ENCODE measurements at regions not wholly inside any gene's neighbourhood (a gene's known extent, or its start where the extent isn't known, plus 50 kb on each side); places are given as distances from the start of the nearest gene placed in this dataset.

- TF ChIP-seq, protein P1, sequence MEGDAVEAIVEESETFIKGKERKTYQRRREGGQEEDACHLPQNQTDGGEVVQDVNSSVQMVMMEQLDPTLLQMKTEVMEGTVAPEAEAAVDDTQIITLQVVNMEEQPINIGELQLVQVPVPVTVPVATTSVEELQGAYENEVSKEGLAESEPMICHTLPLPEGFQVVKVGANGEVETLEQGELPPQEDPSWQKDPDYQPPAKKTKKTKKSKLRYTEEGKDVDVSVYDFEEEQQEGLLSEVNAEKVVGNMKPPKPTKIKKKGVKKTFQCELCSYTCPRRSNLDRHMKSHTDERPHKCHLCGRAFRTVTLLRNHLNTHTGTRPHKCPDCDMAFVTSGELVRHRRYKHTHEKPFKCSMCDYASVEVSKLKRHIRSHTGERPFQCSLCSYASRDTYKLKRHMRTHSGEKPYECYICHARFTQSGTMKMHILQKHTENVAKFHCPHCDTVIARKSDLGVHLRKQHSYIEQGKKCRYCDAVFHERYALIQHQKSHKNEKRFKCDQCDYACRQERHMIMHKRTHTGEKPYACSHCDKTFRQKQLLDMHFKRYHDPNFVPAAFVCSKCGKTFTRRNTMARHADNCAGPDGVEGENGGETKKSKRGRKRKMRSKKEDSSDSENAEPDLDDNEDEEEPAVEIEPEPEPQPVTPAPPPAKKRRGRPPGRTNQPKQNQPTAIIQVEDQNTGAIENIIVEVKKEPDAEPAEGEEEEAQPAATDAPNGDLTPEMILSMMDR (conservative IDR thresholded peaks at IDR 0.05): no peak
- no peak overlapping the region for H3K27ac ChIP-seq
Measured at GRCh38 chr21:35201799-35202198, 152.7 kb upstream of the RUNX1 start.

GRCh38 chr21:35201288-35201687 is 152.2 kb upstream of the RUNX1 start:
- H3K27ac ChIP-seq: no peak overlapping the region
- TF ChIP-seq, protein P1 (conservative IDR thresholded peaks at IDR 0.05): no peak

DNA sequence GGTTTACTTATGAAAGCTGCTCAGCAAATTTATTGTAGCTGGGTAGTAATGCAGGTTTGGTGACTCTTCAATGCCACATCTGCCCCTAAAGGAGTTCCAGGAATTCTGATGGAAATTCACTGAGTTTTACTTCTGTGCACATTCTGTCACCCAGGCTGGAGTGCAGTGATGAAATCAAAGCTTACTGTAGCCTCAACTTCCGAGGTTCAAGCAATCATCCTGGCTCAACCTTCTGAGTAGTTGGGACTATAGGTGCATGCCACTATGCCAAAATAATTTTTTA is 150.6 kb upstream of the RUNX1 start:
- no peak overlapping the region for H3K27ac ChIP-seq
- TF ChIP-seq, protein P1 (conservative IDR thresholded peaks at IDR 0.05): no peak

DNA sequence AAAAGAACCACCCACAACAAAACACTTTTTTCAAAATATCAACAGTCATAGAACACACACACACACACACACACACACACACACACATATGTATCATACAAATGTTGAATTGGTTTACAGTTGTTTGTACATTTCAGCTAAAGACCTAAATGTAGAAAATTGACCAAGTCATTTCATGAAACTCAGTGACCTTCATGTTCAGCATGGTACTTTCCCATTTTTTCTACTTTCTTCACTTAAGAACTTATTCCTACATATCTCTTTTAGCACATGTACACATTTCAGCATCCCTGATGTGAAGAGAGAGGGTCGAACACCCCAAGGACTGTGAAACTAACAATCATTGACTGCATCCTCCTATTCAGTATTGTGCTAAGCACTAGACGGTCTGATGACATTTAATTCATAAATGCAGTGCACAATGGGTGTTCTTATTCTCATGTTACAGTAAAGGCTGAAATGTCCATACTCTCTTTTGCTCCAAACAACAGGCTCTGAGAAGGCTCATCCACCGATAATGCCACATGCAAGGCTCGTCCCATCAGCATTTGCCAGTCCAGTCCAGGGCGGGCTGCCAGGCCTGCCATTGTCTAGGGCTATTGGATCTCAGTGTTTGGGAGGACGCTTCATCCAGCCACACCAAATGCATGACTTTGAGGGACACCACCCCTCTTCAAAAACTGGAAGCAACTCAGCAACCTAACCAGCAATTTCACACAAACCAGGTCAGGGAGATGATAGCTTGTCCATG is 150.1 kb upstream of the RUNX1 start:
- H3K27ac ChIP-seq: no peak overlapping the region
- TF ChIP-seq, protein P1 (conservative IDR thresholded peaks at IDR 0.05): no peak

GRCh38 chr21:35198565-35198964 is 149.5 kb upstream of the RUNX1 start:
- TF ChIP-seq, protein P1 (conservative IDR thresholded peaks at IDR 0.05): no peak
- no peak overlapping the region for H3K27ac ChIP-seq

GRCh38 chr21:35197992-35198431 is 148.9 kb upstream of the RUNX1 start:
- no peak overlapping the region for H3K27ac ChIP-seq
- TF ChIP-seq, protein P1 (conservative IDR thresholded peaks at IDR 0.05): no peak

DNA sequence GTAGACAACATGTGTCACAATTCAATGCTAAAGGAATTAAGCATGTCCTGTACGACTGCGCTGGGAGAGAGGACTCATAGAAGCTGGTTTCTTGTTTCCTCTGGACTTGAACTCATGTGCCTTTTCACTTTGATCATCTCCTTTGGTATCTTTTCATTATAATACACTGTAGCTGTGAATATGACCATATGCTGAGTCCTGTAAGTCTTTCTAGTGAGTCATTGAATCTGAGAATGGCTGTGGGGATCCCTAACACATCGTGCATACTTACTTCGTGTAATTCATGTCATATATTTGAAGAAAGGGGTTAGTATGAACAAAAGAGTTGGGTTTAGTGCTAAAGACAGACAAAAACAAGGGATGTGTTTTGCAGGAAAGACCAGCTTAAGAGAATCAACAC is 148.1 kb upstream of the RUNX1 start:
- H3K27ac ChIP-seq: no peak overlapping the region
- TF ChIP-seq, protein P1 (conservative IDR thresholded peaks at IDR 0.05): no peak

All from VCaP (cell line).